DOHH2 (cell line): ENCODE measurements at regions not wholly inside any gene's neighbourhood (a gene's known extent, or its start where the extent isn't known, plus 50 kb on each side); places are given as distances from the start of the nearest gene placed in this dataset.

ENCODE experiments used
- EZH2phosphoT487 ChIP-seq: fragments of 200-600 bp; sonication (generic); IDR thresholded peaks from 2 replicates; pipeline ENCODE4 v1.6.1; 2017; ENCODE audit warnings: borderline replicate concordance, mild to moderate bottlenecking, antibody characterized with exemption, low read length, moderate library complexity, mixed read lengths
- TF ChIP-seq, protein P1 (sequence below): fragments of 200-600 bp; sonication (generic); IDR thresholded peaks from one replicate; pipeline ENCODE4 v1.5.1; 2014; ENCODE audit warnings: antibody characterized with exemption, mild to moderate bottlenecking, low read depth, low read length; ENCODE audit not compliant: poor library complexity, severe bottlenecking

DNA sequence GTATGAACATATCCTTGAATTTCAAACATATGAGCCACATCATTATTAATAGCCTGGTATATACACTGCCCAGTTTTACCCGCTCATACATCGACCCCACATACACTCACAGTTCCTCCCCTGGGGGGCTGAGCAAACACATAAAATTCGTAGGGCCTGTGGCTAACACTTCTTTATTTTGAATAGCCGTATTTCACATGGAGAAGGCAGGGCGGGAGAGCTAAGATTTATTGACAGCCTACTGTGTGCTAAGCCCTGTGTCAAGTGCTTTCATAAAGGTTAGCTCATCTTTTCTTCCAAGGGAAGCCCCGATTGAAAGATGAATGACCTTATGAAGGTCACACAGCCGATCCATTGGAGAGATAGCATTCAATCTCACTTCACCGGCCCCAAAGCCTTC is 134.4 kb downstream of the ENC1 start:
- no peak for TF ChIP-seq EZH2phosphoT487
- TF ChIP-seq, protein P1, sequence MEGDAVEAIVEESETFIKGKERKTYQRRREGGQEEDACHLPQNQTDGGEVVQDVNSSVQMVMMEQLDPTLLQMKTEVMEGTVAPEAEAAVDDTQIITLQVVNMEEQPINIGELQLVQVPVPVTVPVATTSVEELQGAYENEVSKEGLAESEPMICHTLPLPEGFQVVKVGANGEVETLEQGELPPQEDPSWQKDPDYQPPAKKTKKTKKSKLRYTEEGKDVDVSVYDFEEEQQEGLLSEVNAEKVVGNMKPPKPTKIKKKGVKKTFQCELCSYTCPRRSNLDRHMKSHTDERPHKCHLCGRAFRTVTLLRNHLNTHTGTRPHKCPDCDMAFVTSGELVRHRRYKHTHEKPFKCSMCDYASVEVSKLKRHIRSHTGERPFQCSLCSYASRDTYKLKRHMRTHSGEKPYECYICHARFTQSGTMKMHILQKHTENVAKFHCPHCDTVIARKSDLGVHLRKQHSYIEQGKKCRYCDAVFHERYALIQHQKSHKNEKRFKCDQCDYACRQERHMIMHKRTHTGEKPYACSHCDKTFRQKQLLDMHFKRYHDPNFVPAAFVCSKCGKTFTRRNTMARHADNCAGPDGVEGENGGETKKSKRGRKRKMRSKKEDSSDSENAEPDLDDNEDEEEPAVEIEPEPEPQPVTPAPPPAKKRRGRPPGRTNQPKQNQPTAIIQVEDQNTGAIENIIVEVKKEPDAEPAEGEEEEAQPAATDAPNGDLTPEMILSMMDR: no peak
